ENCODE measurements at regions not wholly inside any gene's neighbourhood (a gene's known extent, or its start where the extent isn't known, plus 50 kb on each side); places are given as distances from the start of the nearest gene placed in this dataset.

- TF ChIP-seq RARB (CRISPR knock-in tag; IDR thresholded peaks at IDR 0.05) (no peak), ZC3H10 (CRISPR knock-in tag; IDR thresholded peaks at IDR 0.05) (no peak)
These were observed 74.5 kb downstream of the DACT2 start for GRCh38 chr6:168244961-168245551.

Measured in SK-N-SH treated with all-trans-retinoic acid at 6 μM for 48 hours (cell line).